Smooth muscle cell (in vitro differentiated cells): ENCODE measurements at regions not wholly inside any gene's neighbourhood (a gene's known extent, or its start where the extent isn't known, plus 50 kb on each side); places are given as distances from the start of the nearest gene placed in this dataset.

Experiments used
- DNase-seq: peaks from one replicate; lab custom pipeline; 2025; ENCODE audit not compliant: unreplicated experiment; lab: John Stamatoyannopoulos, UW
- H2AFZ ChIP-seq: fragments of 200-600 bp; sonication (generic); 2 replicates; pipeline ENCODE4 v1.6.0; 2016; ENCODE audit warnings: antibody characterized with exemption, low read depth, mild to moderate bottlenecking
- H3F3A ChIP-seq: fragments of 200-600 bp; sonication (generic); 2 replicates; pipeline ENCODE4 v1.6.0; 2017; ENCODE audit warnings: antibody characterized with exemption, low read depth
- H3K27ac ChIP-seq: fragments of 200-600 bp; sonication (generic); 2 replicates; pipeline ENCODE4 v1.5.1; 2016; ENCODE audit warnings: low read depth, mild to moderate bottlenecking
- H3K27me3 ChIP-seq: fragments of 200-600 bp; sonication (generic); 2 replicates; pipeline ENCODE4 v1.6.1; 2016; ENCODE audit warnings: low read depth, mild to moderate bottlenecking
- H3K36me3 ChIP-seq: fragments of 200-600 bp; sonication (generic); 2 replicates; pipeline ENCODE4 v1.5.1; 2016; ENCODE audit warnings: low read depth
- H3K4me1 ChIP-seq: fragments of 200-600 bp; sonication (generic); 2 replicates; pipeline ENCODE4 v1.5.1; 2016; ENCODE audit warnings: low read depth
- H3K4me2 ChIP-seq: fragments of 200-600 bp; sonication (generic); 2 replicates; pipeline ENCODE4 v1.6.0; 2016; ENCODE audit warnings: mild to moderate bottlenecking
- H3K4me3 ChIP-seq: fragments of 200-600 bp; sonication (generic); 2 replicates; pipeline ENCODE4 v1.5.1; 2016; ENCODE audit warnings: mild to moderate bottlenecking
- H3K79me2 ChIP-seq: fragments of 200-600 bp; sonication (generic); 2 replicates; pipeline ENCODE4 v1.6.0; 2016; ENCODE audit warnings: low read depth, mild to moderate bottlenecking
- H3K9ac ChIP-seq: fragments of 200-600 bp; sonication (generic); 2 replicates; pipeline ENCODE4 v1.6.0; 2016; ENCODE audit warnings: low read depth
- H3K9me3 ChIP-seq: fragments of 200-600 bp; sonication (generic); replicated peaks from 2 replicates; pipeline ENCODE4 v1.5.1; 2016; ENCODE audit warnings: low read depth
- H4K20me1 ChIP-seq: fragments of 200-600 bp; sonication (generic); 2 replicates; pipeline ENCODE4 v1.6.0; 2016; ENCODE audit warnings: low read depth
- WGBS: methylation state at CpG from one replicate; pipeline ENCODE4 v1.1.7; 2016; ENCODE audit warnings: low lambda C conversion rate; 5-methylcytosine and 5-hydroxymethylcytosine counted together
- TF ChIP-seq, protein P1 (sequence below): fragments of 200-600 bp; sonication (generic); IDR thresholded peaks from 2 replicates; pipeline ENCODE4 v1.5.1; 2017; ENCODE audit warnings: borderline replicate concordance, mild to moderate bottlenecking, antibody characterized with exemption; ENCODE audit not compliant: insufficient read depth, poor library complexity, severe bottlenecking

GRCh38 chr3:186473166-186473565 is 71.0 kb downstream of the CRYGS start:
- Histone ChIP-seq H3K27me3 (no peaks in the 10 kb centered on the region), H3F3A (no peaks in the 10 kb centered on the region), H4K20me1 (no peaks in the 10 kb centered on the region), H3K4me3 (no peak overlapping the region), H3K27ac (peak overlapping the region; percentile 60), H3K36me3 (no peaks in the 10 kb centered on the region), H3K9me3 (no peaks in the 10 kb centered on the region), H2AFZ (no peak overlapping the region), H3K9ac (peak overlapping the region; percentile 38), H3K79me2 (no peaks in the 10 kb centered on the region), H3K4me2 (no peak overlapping the region), H3K4me1 (peaks cover 19% of the 10 kb centered on the region)
- DNase-seq = no peak
- TF ChIP-seq, protein P1, sequence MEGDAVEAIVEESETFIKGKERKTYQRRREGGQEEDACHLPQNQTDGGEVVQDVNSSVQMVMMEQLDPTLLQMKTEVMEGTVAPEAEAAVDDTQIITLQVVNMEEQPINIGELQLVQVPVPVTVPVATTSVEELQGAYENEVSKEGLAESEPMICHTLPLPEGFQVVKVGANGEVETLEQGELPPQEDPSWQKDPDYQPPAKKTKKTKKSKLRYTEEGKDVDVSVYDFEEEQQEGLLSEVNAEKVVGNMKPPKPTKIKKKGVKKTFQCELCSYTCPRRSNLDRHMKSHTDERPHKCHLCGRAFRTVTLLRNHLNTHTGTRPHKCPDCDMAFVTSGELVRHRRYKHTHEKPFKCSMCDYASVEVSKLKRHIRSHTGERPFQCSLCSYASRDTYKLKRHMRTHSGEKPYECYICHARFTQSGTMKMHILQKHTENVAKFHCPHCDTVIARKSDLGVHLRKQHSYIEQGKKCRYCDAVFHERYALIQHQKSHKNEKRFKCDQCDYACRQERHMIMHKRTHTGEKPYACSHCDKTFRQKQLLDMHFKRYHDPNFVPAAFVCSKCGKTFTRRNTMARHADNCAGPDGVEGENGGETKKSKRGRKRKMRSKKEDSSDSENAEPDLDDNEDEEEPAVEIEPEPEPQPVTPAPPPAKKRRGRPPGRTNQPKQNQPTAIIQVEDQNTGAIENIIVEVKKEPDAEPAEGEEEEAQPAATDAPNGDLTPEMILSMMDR = no peak
- WGBS = 99% methylated on average over 2 of the region's 2 CpGs

DNA sequence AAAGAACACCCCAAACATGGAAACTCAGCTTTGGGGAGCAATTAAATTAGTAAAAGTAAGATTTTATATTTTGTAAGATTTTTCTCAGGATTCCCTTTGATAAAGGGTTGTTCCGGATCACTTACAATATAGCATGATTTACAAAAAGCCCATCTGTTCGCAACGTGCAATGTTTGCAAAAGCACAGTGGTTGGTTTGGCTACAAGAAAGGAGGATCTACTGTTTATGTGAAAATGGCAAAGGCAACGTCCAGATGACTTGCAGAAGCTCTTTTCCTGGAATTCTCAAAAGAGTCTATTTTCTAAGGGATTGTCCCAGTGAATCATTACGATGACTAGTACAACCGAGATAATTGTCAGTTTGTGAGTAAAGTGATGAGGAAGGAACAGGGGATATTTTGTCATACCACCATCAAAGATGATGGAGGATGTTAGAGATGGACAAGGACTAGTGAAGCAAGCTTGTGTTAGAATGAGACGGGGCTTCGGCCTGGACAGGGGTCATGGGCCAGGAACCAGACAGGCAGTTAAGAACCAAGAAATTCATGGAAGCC is 71.6 kb downstream of the CRYGS start:
- Histone ChIP-seq H3K4me2 (peak overlapping the region; percentile 12), H3K4me3 (no peak overlapping the region), H4K20me1 (no peaks in the 10 kb centered on the region), H3K27me3 (no peaks in the 10 kb centered on the region), H3F3A (no peaks in the 10 kb centered on the region), H3K9me3 (no peaks in the 10 kb centered on the region), H3K9ac (peak overlapping the region; percentile 38), H3K27ac (peak overlapping the region; percentile 60), H3K79me2 (no peaks in the 10 kb centered on the region), H2AFZ (no peak overlapping the region), H3K4me1 (peaks cover 19% of the 10 kb centered on the region), H3K36me3 (no peaks in the 10 kb centered on the region)
- 45% methylated on average over 8 of the region's 8 CpGs for WGBS
- no peak for DNase-seq
- TF ChIP-seq, protein P1 = no peak

DNA sequence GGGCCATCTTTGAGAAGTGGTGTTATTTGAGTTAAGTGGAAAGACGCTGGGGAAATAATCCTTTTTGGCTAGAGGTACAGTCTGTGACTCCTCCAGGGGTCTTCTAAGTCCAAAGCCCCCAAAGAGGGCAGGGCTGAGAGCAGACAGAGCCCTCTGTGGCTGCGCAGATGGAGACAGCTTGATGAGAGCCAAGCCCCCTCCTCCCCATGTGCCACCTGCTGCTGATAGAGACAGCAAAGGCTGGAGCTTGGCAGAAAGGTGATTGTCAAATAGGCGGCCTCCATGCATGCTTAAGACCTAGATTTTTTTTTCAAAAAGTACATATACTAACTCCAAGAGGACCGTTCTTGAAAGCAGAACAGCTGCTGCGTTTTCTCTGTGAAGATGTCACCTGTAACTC is 72.4 kb downstream of the CRYGS start:
- no peaks in the 10 kb centered on the region for H4K20me1 ChIP-seq
- H3K27ac ChIP-seq = peak overlapping the region; percentile 60
- no peak overlapping the region for H2AFZ ChIP-seq
- TF ChIP-seq, protein P1 = no peak
- H3K4me3 ChIP-seq = no peak overlapping the region
- no peaks in the 10 kb centered on the region for H3K27me3 ChIP-seq
- H3F3A ChIP-seq = no peaks in the 10 kb centered on the region
- H3K9me3 ChIP-seq = no peaks in the 10 kb centered on the region
- 86% methylated on average over 5 of the region's 5 CpGs for WGBS
- H3K9ac ChIP-seq = no peak overlapping the region
- H3K36me3 ChIP-seq = no peaks in the 10 kb centered on the region
- peak overlapping the region; percentile 12 for H3K4me2 ChIP-seq
- peaks cover 18% of the 10 kb centered on the region for H3K4me1 ChIP-seq
- H3K79me2 ChIP-seq = no peaks in the 10 kb centered on the region
- DNase-seq = no peak

GRCh38 chr3:186469525-186469924 is 74.7 kb downstream of the CRYGS start:
- Histone ChIP-seq H3F3A (no peaks in the 10 kb centered on the region), H3K4me3 (no peak overlapping the region), H3K36me3 (no peaks in the 10 kb centered on the region), H3K27me3 (no peaks in the 10 kb centered on the region), H3K4me2 (no peak overlapping the region), H3K9ac (no peak overlapping the region), H3K27ac (no peak overlapping the region), H3K79me2 (no peaks in the 10 kb centered on the region), H3K4me1 (peaks cover 14% of the 10 kb centered on the region), H3K9me3 (no peaks in the 10 kb centered on the region), H2AFZ (no peak overlapping the region), H4K20me1 (no peaks in the 10 kb centered on the region)
- TF ChIP-seq, protein P1 = no peak
- no peak for DNase-seq
- WGBS = 92% methylated on average over 4 of the region's 4 CpGs
